Adrenal gland (tissue), 9 donors: ENCODE measurements at regions not wholly inside any gene's neighbourhood (a gene's known extent, or its start where the extent isn't known, plus 50 kb on each side); places are given as distances from the start of the nearest gene placed in this dataset.

Experiments used
- DNase-seq, 7 donors: peaks; one replicate each; pipeline ENCODE4 v3.0.0-alpha.2; 2019 to 2020
- H3K27ac ChIP-seq, 5 donors: fragments of 200-600 bp; sonication (generic) in 4 of 5; 1 replicate in 3 of 5; 2 replicates in 2 of 5; pipeline versions ENCODE4 v1.5.1 to v1.8.0; 2016 to 2020; ENCODE audit warnings: mild to moderate bottlenecking in 1 of 5
- H3K27me3 ChIP-seq: fragments of 200-600 bp; 2 replicates; pipeline ENCODE4 v1.8.0; 2021
- H3K36me3 ChIP-seq, 2 donors: fragments of 200-600 bp; replicated peaks in 1 of 2; 1 replicate in 1 of 2; 2 replicates in 1 of 2; pipeline versions ENCODE4 v1.5.1 to v1.8.0; 2018 to 2022
- H3K4me1 ChIP-seq, 2 donors: fragments of 200-600 bp; replicated peaks in 1 of 2; 1 replicate in 1 of 2; 2 replicates in 1 of 2; pipeline versions ENCODE4 v1.5.1 to v1.8.0; 2018 to 2021
- H3K4me3 ChIP-seq, 4 donors: fragments of 200-600 bp; sonication (generic) in 3 of 4; one replicate each; pipeline ENCODE4 v1.5.1; 2016 to 2018
- H3K9me3 ChIP-seq, 3 donors: fragments of 200-600 bp; sonication (generic) in 1 of 3; replicated peaks in 1 of 3; 1 replicate in 2 of 3; 2 replicates in 1 of 3; pipeline versions ENCODE4 v1.5.1 to v1.8.0; 2016 to 2021
- CTCF ChIP-seq, 6 experiments: fragments of 450-650 bp in 4 of 6; fragments of 200-600 bp in 2 of 6; sonication (generic) in 1 of 6; IDR thresholded peaks; 1 replicate in 5 of 6; 2 replicates in 1 of 6; pipeline versions ENCODE4 v1.5.1 to v1.8.0; 2016 to 2021; ENCODE audit warnings: antibody characterized with exemption in 6 of 6, mild to moderate bottlenecking in 2 of 6, moderate library complexity in 1 of 6
- POLR2A ChIP-seq, 2 donors: fragments of 450-650 bp; IDR thresholded peaks; one replicate each; pipeline ENCODE4 v1.6.1; 2017; ENCODE audit warnings: antibody characterized with exemption in 2 of 2, mild to moderate bottlenecking in 2 of 2, moderate library complexity in 1 of 2
- WGBS, 4 donors: extraction: QIAGEN DNeasy Blood & Tissue Kit in 2 of 4; methylation state at CpG; one replicate each; pipeline versions ENCODE4 v1.1.5 to v1.1.7; 2013 to 2017; 5-methylcytosine and 5-hydroxymethylcytosine counted together
- intact Hi-C, 2 donors: fragments of 100-400 bp; cut with DNase I; formaldehyde crosslinking; loops; one replicate each; pipeline versions ENCODE4 v1.14.1 to v1.15.0; 2022 to 2023
- donor health status: healthy with polysubstance abuse.
- donor health status: Bipolar disorder and iron deficiency.
- donor health status: DM: yes; HTN: yes; CAD: no.
- donor health status: DM: no; HTN: no; CAD: no.
- donor health status: DM: no; HTN: no; CAD: no.

- Histone ChIP-seq H3K4me3 (no peak overlapping the region), H3K27me3 (no peaks in the 10 kb centered on the region), H3K9me3 (no peaks in the 10 kb centered on the region), H3K4me1 (no peaks in the 10 kb centered on the region), H3K36me3 (no peaks in the 10 kb centered on the region), H3K27ac (no peak overlapping the region)
- 72 to 89% (median 80%) methylated on average over 3 of the region's 3 CpGs for WGBS, 4 donors
- DNase-seq = no peak
- intact Hi-C loops = no loop called here
- TF ChIP-seq CTCF (IDR thresholded peaks at IDR 0.05) (no peak), POLR2A (IDR thresholded peaks at IDR 0.05) (no peak)
Measured at GRCh38 chr10:56522166-56522565, 161.1 kb upstream of the ZWINT start.

DNA sequence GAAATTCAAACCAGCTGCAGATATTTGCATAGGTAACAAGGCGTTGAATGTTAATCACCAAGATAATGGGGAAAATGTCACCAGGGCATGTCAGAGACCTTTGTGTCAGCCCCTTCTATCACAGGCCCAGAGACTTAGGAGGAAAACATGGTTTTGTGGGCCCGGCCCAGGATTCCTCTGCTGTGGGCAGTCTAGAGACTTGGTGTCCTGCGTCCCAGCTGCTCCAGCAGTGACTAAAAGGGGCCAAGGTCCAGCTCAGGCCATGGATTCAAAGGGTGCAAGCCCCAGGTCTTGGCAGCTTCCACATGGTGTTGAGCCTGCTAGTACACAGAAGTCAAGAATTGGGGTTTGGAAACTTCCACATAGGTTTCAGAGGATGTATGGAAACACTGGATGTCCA, 147.5 kb upstream of the ZWINT start:
- Histone ChIP-seq H3K4me3 (no peak overlapping the region), H3K9me3 (no peaks in the 10 kb centered on the region), H3K36me3 (no peaks in the 10 kb centered on the region), H3K27me3 (no peaks in the 10 kb centered on the region), H3K4me1 (no peaks in the 10 kb centered on the region), H3K27ac (no peak overlapping the region)
- TF ChIP-seq CTCF (IDR thresholded peaks at IDR 0.05) (no peak), POLR2A (IDR thresholded peaks at IDR 0.05) (no peak)
- no peak for DNase-seq
- intact Hi-C loops = no loop called here
- 82 to 91% (median 88%) methylated on average over 2 to 3 of the region's 3 CpGs for WGBS, 4 donors

- no peaks in the 10 kb centered on the region for H3K27me3 ChIP-seq
- TF ChIP-seq CTCF (IDR thresholded peaks at IDR 0.05) = no peak
- no peak for TF ChIP-seq POLR2A (IDR thresholded peaks at IDR 0.05)
- WGBS, 4 donors = 78 to 96% (median 83%) methylated on average over 3 of the region's 3 CpGs
- H3K36me3 ChIP-seq = no peaks in the 10 kb centered on the region
- no peak overlapping the region for H3K27ac ChIP-seq
- no peak overlapping the region for H3K4me3 ChIP-seq
- H3K4me1 ChIP-seq = no peaks in the 10 kb centered on the region
- intact Hi-C loops = no loop called here
- DNase-seq = no peak
- H3K9me3 ChIP-seq = no peaks in the 10 kb centered on the region
Measured at GRCh38 chr10:56507033-56507432, 146.0 kb upstream of the ZWINT start.

DNA sequence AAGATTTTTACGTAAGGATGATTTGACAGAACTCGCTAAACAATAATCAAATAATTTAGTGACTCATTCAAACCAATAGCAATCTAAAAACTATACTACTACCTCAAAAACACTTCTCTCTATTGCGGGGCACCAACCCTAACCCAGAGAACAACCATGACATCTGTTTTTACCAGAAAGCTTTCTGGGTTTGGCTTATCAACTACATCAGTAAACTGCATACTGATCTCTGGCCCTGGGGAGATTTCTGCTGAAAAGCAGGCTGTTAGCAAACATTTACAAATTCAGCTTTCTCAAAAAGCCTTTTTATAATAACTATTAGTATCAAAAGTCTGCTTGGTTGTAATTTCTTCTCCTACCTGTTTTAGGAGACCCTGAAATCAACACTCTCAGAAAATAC, 144.5 kb upstream of the ZWINT start:
- TF ChIP-seq CTCF (IDR thresholded peaks at IDR 0.05) = no peak
- no peak for TF ChIP-seq POLR2A (IDR thresholded peaks at IDR 0.05)
- no peaks in the 10 kb centered on the region for H3K27me3 ChIP-seq
- intact Hi-C loops = no loop called here
- no peaks in the 10 kb centered on the region for H3K9me3 ChIP-seq
- DNase-seq = no peak
- H3K4me3 ChIP-seq = no peak overlapping the region
- no peaks in the 10 kb centered on the region for H3K36me3 ChIP-seq
- H3K27ac ChIP-seq = no peak overlapping the region
- 91 to 95% (median 93%) methylated on average over 3 of the region's 3 CpGs for WGBS, 4 donors
- H3K4me1 ChIP-seq = no peaks in the 10 kb centered on the region
